A549 (cell line): ENCODE measurements at regions not wholly inside any gene's neighbourhood (a gene's known extent, or its start where the extent isn't known, plus 50 kb on each side); places are given as distances from the start of the nearest gene placed in this dataset.

Source experiments
- ATAC-seq, 2 experiments: fragments of 200-7000 bp in 1 of 2; fragments of >200 bp in 1 of 2; cut with Nextera tagmentation in 1 of 2; cut with Tn5 transposase in 1 of 2; 3 replicates each; pipeline versions ENCODE4 v1.8.0 to v1.9.1; 2018 to 2020; ENCODE audit warnings: mild to moderate bottlenecking in 1 of 2, moderate library complexity in 1 of 2
- CTCF ChIA-PET: fragments of 300-600 bp; sonication (Branson Sonifier 250); formaldehyde crosslinking; extraction: SDS; loops from one replicate; lab custom pipeline; 2021; ENCODE audit warnings: antibody characterized with exemption, inconsistent platforms; lab: Yijun Ruan, JAX
- POLR2A ChIA-PET: fragments of 350-600 bp; formaldehyde crosslinking; extraction: SDS; loops from one replicate; lab custom pipeline; 2021; ENCODE audit warnings: antibody characterized with exemption, inconsistent platforms; lab: Yijun Ruan, JAX
- DNase-seq, 2 experiments: peaks; one replicate each; pipeline versions ENCODE4 v3.0.0 to v3.0.0-alpha.2; 2011 to 2016; ENCODE audit warnings: low read depth in 1 of 2, low spot score in 1 of 2
- FAIRE-seq: peaks from 2 replicates; lab custom pipeline; 2011; peaks lifted over from hg19 to GRCh38; lab: Jason Lieb, UNC
- H3K27ac ChIP-seq, 2 experiments: fragments of >200 bp; sonication (Bioruptor Twin); formaldehyde crosslinking; 3 replicates each; pipeline ENCODE4 v1.5.1; 2016 to 2017
- H3K4me1 ChIP-seq: fragments of >200 bp; sonication (Bioruptor Twin); formaldehyde crosslinking; 3 replicates; pipeline ENCODE4 v1.6.1; 2016
- H3K4me2 ChIP-seq: fragments of >200 bp; sonication (Bioruptor Twin); formaldehyde crosslinking; 3 replicates; pipeline ENCODE4 v1.6.1; 2016
- H3K4me3 ChIP-seq: fragments of >200 bp; sonication (Bioruptor Twin); formaldehyde crosslinking; 3 replicates; pipeline ENCODE4 v1.5.1; 2016
- H3K9me3 ChIP-seq: fragments of >200 bp; sonication (Bioruptor Twin); formaldehyde crosslinking; 3 replicates; pipeline ENCODE4 v1.6.1; 2016
- CBX8 ChIP-seq: fragments of 200-600 bp; sonication (generic); IDR thresholded peaks from 2 replicates; pipeline ENCODE4 v1.6.1; 2016
- CEBPB ChIP-seq, 2 experiments: fragments of >200 bp in 1 of 2; sonication (Bioruptor Twin) in 1 of 2; formaldehyde crosslinking in 1 of 2; IDR thresholded peaks; 2 replicates each; pipeline ENCODE4 v1.6.1; 2012 to 2016
- CHD4 ChIP-seq: fragments of 200-600 bp; sonication (generic); IDR thresholded peaks from 2 replicates; pipeline ENCODE4 v1.6.1; 2016; ENCODE audit warnings: antibody characterized with exemption, mild to moderate bottlenecking, borderline replicate concordance
- E2F6 ChIP-seq: IDR thresholded peaks from 2 replicates; pipeline ENCODE4 v1.6.1; 2012; ENCODE audit warnings: low read depth, borderline replicate concordance
- EHF ChIP-seq: fragments of 250-450 bp; sonication (Bioruptor Pico); IDR thresholded peaks from 2 replicates; pipeline ENCODE4 v1.5.0; 2020; ENCODE audit warnings: mild to moderate bottlenecking
- EHMT2 ChIP-seq: fragments of 200-600 bp; sonication (generic); IDR thresholded peaks from 2 replicates; pipeline ENCODE4 v1.6.1; 2016; ENCODE audit warnings: antibody characterized with exemption, low read depth, mild to moderate bottlenecking, moderate library complexity
- FOSL2 ChIP-seq, 2 experiments: fragments of 450-650 bp in 1 of 2; fragments of >200 bp in 1 of 2; sonication (Bioruptor Twin) in 1 of 2; formaldehyde crosslinking; IDR thresholded peaks; 2 replicates each; pipeline versions ENCODE4 v1.5.0 to v1.6.1; 2016 to 2020; ENCODE audit warnings: mild to moderate bottlenecking in 1 of 2, moderate library complexity in 1 of 2
- HDAC2 ChIP-seq: fragments of 200-600 bp; sonication (generic); IDR thresholded peaks from 2 replicates; pipeline ENCODE4 v1.6.1; 2016
- HES2 ChIP-seq: fragments of >200 bp; sonication (Bioruptor Twin); formaldehyde crosslinking; IDR thresholded peaks from 2 replicates; pipeline ENCODE4 v1.6.1; 2016
- HEYL ChIP-seq: fragments of 250-450 bp; sonication (Bioruptor Pico); IDR thresholded peaks from 2 replicates; pipeline ENCODE4 v1.8.0; 2021; ENCODE audit warnings: mild to moderate bottlenecking, moderate library complexity
- HOXA7 ChIP-seq: fragments of 250-450 bp; sonication (Bioruptor Pico); IDR thresholded peaks from 2 replicates; pipeline ENCODE4 v1.5.0; 2020; ENCODE audit warnings: mild to moderate bottlenecking, moderate library complexity
- HOXB5 ChIP-seq: fragments of 250-450 bp; sonication (Bioruptor Pico); IDR thresholded peaks from 2 replicates; pipeline ENCODE4 v1.5.0; 2020; ENCODE audit warnings: mild to moderate bottlenecking, moderate library complexity
- KDM1A ChIP-seq: fragments of 200-600 bp; sonication (generic); IDR thresholded peaks from 2 replicates; pipeline ENCODE4 v1.6.1; 2016; ENCODE audit warnings: low read depth, mild to moderate bottlenecking
- KDM5A ChIP-seq: fragments of 200-600 bp; sonication (generic); IDR thresholded peaks from 2 replicates; pipeline ENCODE4 v1.6.1; 2016; ENCODE audit warnings: antibody characterized with exemption, mild to moderate bottlenecking
- MAZ ChIP-seq: fragments of 150-350 bp; IDR thresholded peaks from 2 replicates; pipeline ENCODE4 v1.6.1; 2014; ENCODE audit warnings: antibody characterized with exemption, low read depth, low read length, borderline replicate concordance
- MYC ChIP-seq: IDR thresholded peaks from 2 replicates; pipeline ENCODE4 v1.6.1; 2012; ENCODE audit warnings: mild to moderate bottlenecking, inconsistent platforms, low read length, improper control_type of control experiment, borderline replicate concordance
- NFE2L2 ChIP-seq: fragments of 150-350 bp; conservative IDR thresholded peaks from 2 replicates; pipeline ENCODE4 v1.6.1; 2014; ENCODE audit warnings: low read length
- NPAS2 ChIP-seq: fragments of 250-450 bp; sonication (Bioruptor Pico); IDR thresholded peaks from 2 replicates; pipeline ENCODE4 v1.8.0; 2022; ENCODE audit warnings: mild to moderate bottlenecking, moderate library complexity, borderline replicate concordance
- PHF8 ChIP-seq: fragments of 200-600 bp; sonication (generic); IDR thresholded peaks from 2 replicates; pipeline ENCODE4 v1.6.1; 2016; ENCODE audit warnings: low read depth, mild to moderate bottlenecking, antibody characterized with exemption, moderate library complexity, borderline replicate concordance
- POLR2AphosphoS2 ChIP-seq: conservative IDR thresholded peaks from 2 replicates; pipeline ENCODE4 v1.6.1; 2012; ENCODE audit warnings: low read length, improper control_type of control experiment, inconsistent platforms
- RARB ChIP-seq: fragments of 250-450 bp; sonication (Bioruptor Pico); IDR thresholded peaks from 2 replicates; pipeline ENCODE4 v1.8.0; 2021; ENCODE audit warnings: mild to moderate bottlenecking, moderate library complexity
- RCOR1 ChIP-seq: fragments of 150-350 bp; IDR thresholded peaks from 2 replicates; pipeline ENCODE4 v1.6.1; 2014; ENCODE audit warnings: antibody characterized with exemption, low read length, low read depth
- RFX5 ChIP-seq: fragments of 450-650 bp; IDR thresholded peaks from 2 replicates; pipeline ENCODE4 v1.7.1; 2014; ENCODE audit warnings: antibody characterized with exemption, mild to moderate bottlenecking, moderate library complexity
- RNF2 ChIP-seq: fragments of 200-600 bp; sonication (generic); IDR thresholded peaks from 2 replicates; pipeline ENCODE4 v1.6.1; 2016; ENCODE audit warnings: low read depth, mild to moderate bottlenecking, antibody characterized with exemption, moderate library complexity, borderline replicate concordance
- SREBF2 ChIP-seq: fragments of 450-650 bp; IDR thresholded peaks from 2 replicates; pipeline ENCODE4 v1.6.1; 2014; ENCODE audit warnings: mild to moderate bottlenecking, moderate library complexity
- TP53 ChIP-seq: fragments of 250-450 bp; sonication (Bioruptor Pico); IDR thresholded peaks from 2 replicates; pipeline ENCODE4 v1.5.0; 2021; ENCODE audit warnings: mild to moderate bottlenecking, moderate library complexity
- ZFP36 ChIP-seq: fragments of 450-650 bp; IDR thresholded peaks from 2 replicates; pipeline ENCODE4 v1.6.1; 2014; ENCODE audit warnings: borderline replicate concordance; ENCODE audit not compliant: partially characterized antibody
- WGBS: methylation state at CpG from one replicate; pipeline ENCODE4 v1.1.6; 2017; ENCODE audit errors: missing lambda C conversion rate; 5-methylcytosine and 5-hydroxymethylcytosine counted together
- TF ChIP-seq, protein P1 (sequence below): fragments of >200 bp; sonication (Bioruptor Twin); formaldehyde crosslinking; IDR thresholded peaks from 3 replicates; pipeline ENCODE4 v1.6.1; 2016

DNA sequence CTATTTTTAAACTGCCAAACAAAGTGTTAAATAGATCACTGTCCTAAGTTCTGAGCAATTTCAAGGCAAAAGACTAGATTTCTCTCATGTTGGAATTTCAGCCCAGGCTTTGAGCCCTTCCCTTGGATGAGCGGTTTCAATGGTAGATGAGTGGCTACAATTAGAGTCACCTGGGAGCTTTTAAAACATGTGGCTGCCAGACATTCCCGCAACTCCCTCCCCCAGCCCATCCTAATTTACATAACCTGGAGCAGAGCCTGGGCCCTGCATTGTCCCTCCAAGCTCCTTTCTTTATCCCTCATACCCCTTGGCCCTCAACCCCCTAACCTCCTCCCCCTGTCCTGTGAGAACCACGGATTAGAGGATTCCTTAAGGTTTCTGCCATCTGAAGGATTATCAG is 357.5 kb upstream of the UMPS start:
- peaks cover under 1% of the 10 kb centered on the region; the same call in 1 of the 3 replicates for H3K9me3 ChIP-seq
- no peak overlapping the region for H3K4me2 ChIP-seq
- WGBS, result 28% methylated on average over 3 of the region's 3 CpGs
- no peak for ATAC-seq
- H3K27ac ChIP-seq, result no peak overlapping the region
- no peak for DNase-seq
- no peak for TF ChIP-seq MAZ
- no peak for TF ChIP-seq ZFP36
- TF ChIP-seq MYC, result no peak
- TF ChIP-seq NPAS2 (CRISPR knock-in tag), result no peak
- no peak for TF ChIP-seq KDM5A
- TF ChIP-seq KDM1A, result no peak
- no peak for TF ChIP-seq HEYL (CRISPR knock-in tag)
- no peak for TF ChIP-seq CEBPB (IDR thresholded peaks at IDR 0.05)
- TF ChIP-seq RNF2, result no peak
- no peak for TF ChIP-seq FOSL2 (IDR thresholded peaks at IDR 0.05)
- no peak for TF ChIP-seq FOSL2 (CRISPR knock-in tag; IDR thresholded peaks at IDR 0.05)
- no peak for TF ChIP-seq HDAC2
- no peak for TF ChIP-seq RCOR1
- no peak for TF ChIP-seq HES2
- TF ChIP-seq, protein P1, sequence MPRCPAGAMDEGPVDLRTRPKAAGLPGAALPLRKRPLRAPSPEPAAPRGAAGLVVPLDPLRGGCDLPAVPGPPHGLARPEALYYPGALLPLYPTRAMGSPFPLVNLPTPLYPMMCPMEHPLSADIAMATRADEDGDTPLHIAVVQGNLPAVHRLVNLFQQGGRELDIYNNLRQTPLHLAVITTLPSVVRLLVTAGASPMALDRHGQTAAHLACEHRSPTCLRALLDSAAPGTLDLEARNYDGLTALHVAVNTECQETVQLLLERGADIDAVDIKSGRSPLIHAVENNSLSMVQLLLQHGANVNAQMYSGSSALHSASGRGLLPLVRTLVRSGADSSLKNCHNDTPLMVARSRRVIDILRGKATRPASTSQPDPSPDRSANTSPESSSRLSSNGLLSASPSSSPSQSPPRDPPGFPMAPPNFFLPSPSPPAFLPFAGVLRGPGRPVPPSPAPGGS, result no peak
- TF ChIP-seq HOXA7, result no peak
- TF ChIP-seq PHF8, result no peak
- no peak for TF ChIP-seq EHF (CRISPR knock-in tag)
- no peak for TF ChIP-seq NFE2L2
- no peak for TF ChIP-seq RARB (CRISPR knock-in tag)
- FAIRE-seq, result no peak
- POLR2A ChIA-PET, result no interaction called here
- no peak overlapping the region for H3K4me3 ChIP-seq
- no peaks in the 10 kb centered on the region for H3K4me1 ChIP-seq
- CTCF ChIA-PET, result interaction anchor here (1.9 kb wide), 1 partner anchor 10 kb away, joined by 7 read pairs; no protein-coding TSS in a partner anchor

GRCh38 chr3:124373524-124373923 is 356.7 kb upstream of the UMPS start:
- DNase-seq (no peak), ATAC-seq (no peak), FAIRE-seq (no peak)
- ChIA-PET CTCF (no interaction called here), POLR2A (no interaction called here)
- 19% methylated on average over 2 of the region's 2 CpGs for WGBS
- H3K4me1 ChIP-seq, result no peaks in the 10 kb centered on the region
- H3K4me3 ChIP-seq, result no peak overlapping the region
- no peak overlapping the region for H3K27ac ChIP-seq
- H3K9me3 ChIP-seq, result peaks cover 5% of the 10 kb centered on the region; the same call in 1 of the 3 replicates
- H3K4me2 ChIP-seq, result no peak overlapping the region
- TF ChIP-seq RFX5, result no peak
- no peak for TF ChIP-seq NPAS2 (CRISPR knock-in tag)
- TF ChIP-seq EHMT2, result no peak
- no peak for TF ChIP-seq FOSL2 (IDR thresholded peaks at IDR 0.05)
- no peak for TF ChIP-seq FOSL2 (CRISPR knock-in tag; IDR thresholded peaks at IDR 0.05)
- TF ChIP-seq HOXB5, result no peak
- no peak for TF ChIP-seq POLR2AphosphoS2
- no peak for TF ChIP-seq E2F6
- TF ChIP-seq ZFP36, result no peak
- no peak for TF ChIP-seq RCOR1
- TF ChIP-seq, protein P1, result no peak
- no peak for TF ChIP-seq MAZ
- TF ChIP-seq TP53 (CRISPR knock-in tag), result no peak
- no peak for TF ChIP-seq SREBF2
- TF ChIP-seq CEBPB (IDR thresholded peaks at IDR 0.05), result no peak
- TF ChIP-seq PHF8, result no peak
- no peak for TF ChIP-seq CBX8
- no peak for TF ChIP-seq CHD4
- TF ChIP-seq EHF (CRISPR knock-in tag), result no peak
- TF ChIP-seq HEYL (CRISPR knock-in tag), result no peak
